H9 (cell line): ENCODE measurements at regions not wholly inside any gene's neighbourhood (a gene's known extent, or its start where the extent isn't known, plus 50 kb on each side); places are given as distances from the start of the nearest gene placed in this dataset.

Experiments used
- DNase-seq: peaks from one replicate; pipeline ENCODE4 v3.0.0-alpha.2; 2017
- H2AFZ ChIP-seq: one replicate; pipeline ENCODE4 v1.6.1; 2013; ENCODE audit warnings: mild to moderate bottlenecking, low read length, control low read depth, moderate library complexity
- H2AK5ac ChIP-seq: 2 replicates; pipeline ENCODE4 v1.6.1; 2013; ENCODE audit warnings: low read length, control low read depth, mixed read lengths; ENCODE audit not compliant: insufficient read length
- H2BK120ac ChIP-seq: one replicate; pipeline ENCODE4 v1.6.1; 2013; ENCODE audit warnings: low read depth, mild to moderate bottlenecking, low read length, control low read depth, inconsistent platforms; ENCODE audit not compliant: poor library complexity, severe bottlenecking
- H2BK12ac ChIP-seq: 2 replicates; pipeline ENCODE4 v1.6.1; 2013; ENCODE audit warnings: low read length, control low read depth, mixed read lengths, low read depth; ENCODE audit not compliant: insufficient read length
- H2BK15ac ChIP-seq: 2 replicates; pipeline ENCODE4 v1.6.1; 2013; ENCODE audit warnings: low read depth, low read length, control low read depth
- H2BK20ac ChIP-seq: one replicate; pipeline ENCODE4 v1.6.1; 2013; ENCODE audit warnings: low read depth, mild to moderate bottlenecking, low read length, control low read depth, inconsistent platforms; ENCODE audit not compliant: poor library complexity, severe bottlenecking
- H2BK5ac ChIP-seq: 2 replicates; pipeline ENCODE4 v1.6.1; 2013; ENCODE audit warnings: low read length, control low read depth, mixed read lengths; ENCODE audit not compliant: insufficient read length
- H3K14ac ChIP-seq: 2 replicates; pipeline ENCODE4 v1.6.1; 2013; ENCODE audit warnings: low read length, control low read depth; ENCODE audit not compliant: insufficient read depth
- H3K18ac ChIP-seq: 2 replicates; pipeline ENCODE4 v1.6.1; 2013; ENCODE audit warnings: low read depth, mild to moderate bottlenecking, mixed read lengths, low read length, control low read depth; ENCODE audit not compliant: insufficient read length
- H3K23ac ChIP-seq: 2 replicates; pipeline ENCODE4 v1.6.1; 2013; ENCODE audit warnings: low read length, control low read depth, mixed read lengths, low read depth; ENCODE audit not compliant: insufficient read length
- H3K23me2 ChIP-seq: 2 replicates; pipeline ENCODE4 v1.6.1; 2013; ENCODE audit warnings: low read depth, mild to moderate bottlenecking, mixed read lengths, low read length, control low read depth; ENCODE audit not compliant: insufficient read length, poor library complexity, severe bottlenecking
- H3K27ac ChIP-seq: 2 replicates; pipeline ENCODE4 v1.5.1; 2013; ENCODE audit warnings: low read length, control low read depth, mixed read lengths, low read depth; ENCODE audit not compliant: insufficient read length
- H3K27me3 ChIP-seq: 2 replicates; pipeline ENCODE4 v1.6.1; 2013; ENCODE audit warnings: low read length, control low read depth, inconsistent platforms; ENCODE audit not compliant: insufficient read depth
- H3K4ac ChIP-seq: 2 replicates; pipeline ENCODE4 v1.6.1; 2013; ENCODE audit warnings: low read depth, mild to moderate bottlenecking, control low read depth, inconsistent platforms, low read length, moderate library complexity
- H3K4me1 ChIP-seq: 2 replicates; pipeline ENCODE4 v1.6.1; 2013; ENCODE audit warnings: low read length, control low read depth, inconsistent platforms; ENCODE audit not compliant: insufficient read depth
- H3K4me2 ChIP-seq: 2 replicates; pipeline ENCODE4 v1.6.1; 2013; ENCODE audit warnings: low read length, control low read depth, mixed read lengths; ENCODE audit not compliant: insufficient read length, insufficient read depth
- H3K56ac ChIP-seq: 2 replicates; pipeline ENCODE4 v1.6.1; 2013; ENCODE audit warnings: low read depth, mild to moderate bottlenecking, mixed read lengths, low read length, control low read depth; ENCODE audit not compliant: insufficient read length
- H3K79me1 ChIP-seq: 2 replicates; pipeline ENCODE4 v1.6.1; 2013; ENCODE audit warnings: low read depth, mild to moderate bottlenecking, moderate library complexity, low read length, control low read depth, inconsistent platforms; ENCODE audit not compliant: insufficient read depth, poor library complexity, severe bottlenecking
- H3K79me2 ChIP-seq: 2 replicates; pipeline ENCODE4 v1.6.1; 2013; ENCODE audit warnings: low read length, control low read depth, inconsistent platforms; ENCODE audit not compliant: insufficient read depth
- H3K9ac ChIP-seq: 2 replicates; pipeline ENCODE4 v1.6.1; 2013; ENCODE audit warnings: low read length, control low read depth, mixed read lengths; ENCODE audit not compliant: insufficient read length; ENCODE audit errors: extremely low read depth
- H3K9me3 ChIP-seq: one replicate; pipeline ENCODE4 v1.6.1; 2013; ENCODE audit warnings: low read depth, low read length, inconsistent platforms; ENCODE audit not compliant: control insufficient read depth
- H3T11ph ChIP-seq: one replicate; pipeline ENCODE4 v1.6.1; 2013; ENCODE audit warnings: mild to moderate bottlenecking, low read length, control low read depth, inconsistent platforms
- H4K20me1 ChIP-seq: one replicate; pipeline ENCODE4 v1.6.1; 2013; ENCODE audit not compliant: control insufficient read depth, insufficient read length, insufficient read depth
- H4K5ac ChIP-seq: 2 replicates; pipeline ENCODE4 v1.6.1; 2013; ENCODE audit warnings: low read depth, mild to moderate bottlenecking, mixed read lengths, low read length, control low read depth; ENCODE audit not compliant: insufficient read length
- H4K8ac ChIP-seq: replicated peaks from 2 replicates; pipeline ENCODE4 v1.6.1; 2013; ENCODE audit warnings: low read length, control low read depth, mixed read lengths, low read depth; ENCODE audit not compliant: insufficient read length
- H4K91ac ChIP-seq: 2 replicates; pipeline ENCODE4 v1.6.1; 2013; ENCODE audit warnings: low read depth, mild to moderate bottlenecking, moderate library complexity, mixed read lengths, low read length, control low read depth; ENCODE audit not compliant: insufficient read length
- H3K27ac Mint-ChIP-seq, 3 experiments: 2 replicates in 2 of 3; 3 replicates in 1 of 3; pipeline ENCODE4 v1.8.0; 2020 to 2021; ENCODE audit warnings: mixed read lengths in 3 of 3, mild to moderate bottlenecking in 1 of 3, moderate library complexity in 1 of 3
- H3K27me3 Mint-ChIP-seq: 2 replicates; pipeline ENCODE4 v1.8.0; 2021; ENCODE audit warnings: low read depth, mild to moderate bottlenecking, moderate library complexity, mixed read lengths
- H3K36me3 Mint-ChIP-seq, 3 experiments: 2 replicates in 2 of 3; 3 replicates in 1 of 3; pipeline ENCODE4 v1.8.0; 2020 to 2021; ENCODE audit warnings: low read depth in 3 of 3, mixed read lengths in 3 of 3; ENCODE audit not compliant: insufficient read depth in 1 of 3
- H3K4me1 Mint-ChIP-seq, 2 experiments: 2 replicates each; pipeline ENCODE4 v1.8.0; 2020; ENCODE audit warnings: mixed read lengths in 2 of 2
- H3K4me3 Mint-ChIP-seq, 2 experiments: 2 replicates in 1 of 2; 3 replicates in 1 of 2; pipeline ENCODE4 v1.8.0; 2020 to 2021; ENCODE audit warnings: mild to moderate bottlenecking in 2 of 2, mixed read lengths in 2 of 2, moderate library complexity in 1 of 2
- H3K9me3 Mint-ChIP-seq, 2 experiments: 2 replicates in 1 of 2; 3 replicates in 1 of 2; pipeline ENCODE4 v1.8.0; 2020; ENCODE audit warnings: mild to moderate bottlenecking in 2 of 2, mixed read lengths in 2 of 2, moderate library complexity in 1 of 2
- CTCF ChIP-seq: fragments of 200-600 bp; sonication (generic); conservative IDR thresholded peaks from 3 replicates; pipeline ENCODE4 v1.8.0; 2021; ENCODE audit warnings: antibody characterized with exemption, mild to moderate bottlenecking
- WGBS: extraction: QIAGEN DNeasy Blood & Tissue Kit; methylation state at CpG from one replicate; pipeline ENCODE4 v1.1.7; 2013; ENCODE audit warnings: missing lambda C conversion rate, low lambda C conversion rate, mixed read lengths; ENCODE audit not compliant: insufficient read length; ENCODE audit errors: extremely low coverage; 5-methylcytosine and 5-hydroxymethylcytosine counted together

GRCh38 chr4:130820448-130820847 is 1724.5 kb downstream of the C4orf33 start:
- Histone ChIP-seq H3K27me3 (no peaks in the 10 kb centered on the region), H3K56ac (no peak overlapping the region), H2BK5ac (no peak overlapping the region), H2AK5ac (no peak overlapping the region), H2BK12ac (no peak overlapping the region), H3T11ph (no peak overlapping the region), H4K20me1 (no peaks in the 10 kb centered on the region), H2AFZ (no peak overlapping the region), H2BK20ac (no peak overlapping the region), H3K14ac (no peak overlapping the region), H3K9me3 (no peaks in the 10 kb centered on the region), H3K27ac (no peak overlapping the region), H3K23ac (no peak overlapping the region), H3K4me1 (no peaks in the 10 kb centered on the region), H2BK15ac (no peak overlapping the region), H3K79me2 (no peaks in the 10 kb centered on the region), H4K91ac (no peak overlapping the region), H3K4ac (no peak overlapping the region), H2BK120ac (no peak overlapping the region), H4K5ac (no peak overlapping the region), H3K23me2 (no peaks in the 10 kb centered on the region), H3K4me2 (no peak overlapping the region), H3K9ac (no peak overlapping the region), H3K79me1 (no peaks in the 10 kb centered on the region), H4K8ac (no peak overlapping the region), H3K18ac (no peak overlapping the region)
- no peak for TF ChIP-seq CTCF
- H3K9me3 Mint-ChIP-seq: peaks cover 7 to 11% of the 10 kb centered on the region in 2 experiments; a peak in 3 of 5 replicates
- no peak for DNase-seq
- H3K4me1 Mint-ChIP-seq: no peaks in the 10 kb centered on the region
- H3K36me3 Mint-ChIP-seq: peaks cover 0 to 14% (median 9%) of the 10 kb centered on the region in 3 experiments; a peak in 4 of 7 replicates
- no peaks in the 10 kb centered on the region for H3K27me3 Mint-ChIP-seq
- no peak overlapping the region for H3K27ac Mint-ChIP-seq
- no CpG with 5 or more reads among the region's 1 CpG for WGBS
- H3K4me3 Mint-ChIP-seq: no peak overlapping the region
